Epithelial cell of esophagus (primary cell): ENCODE measurements at regions not wholly inside any gene's neighbourhood (a gene's known extent, or its start where the extent isn't known, plus 50 kb on each side); places are given as distances from the start of the nearest gene placed in this dataset.

Experiments used
- DNase-seq: peaks from one replicate; pipeline ENCODE4 v3.0.0; 2010; ENCODE audit warnings: low read depth
- H3K4me3 ChIP-seq: 2 replicates; pipeline ENCODE4 v1.5.1; 2011; ENCODE audit warnings: mild to moderate bottlenecking, low read length, control low read depth
- TF ChIP-seq, protein P1 (sequence below): IDR thresholded peaks from 2 replicates; pipeline ENCODE4 v1.5.1; 2011; ENCODE audit warnings: low read depth, mild to moderate bottlenecking, low read length, control low read depth, inconsistent platforms; ENCODE audit not compliant: insufficient read depth; ENCODE audit errors: missing control alignments

DNA sequence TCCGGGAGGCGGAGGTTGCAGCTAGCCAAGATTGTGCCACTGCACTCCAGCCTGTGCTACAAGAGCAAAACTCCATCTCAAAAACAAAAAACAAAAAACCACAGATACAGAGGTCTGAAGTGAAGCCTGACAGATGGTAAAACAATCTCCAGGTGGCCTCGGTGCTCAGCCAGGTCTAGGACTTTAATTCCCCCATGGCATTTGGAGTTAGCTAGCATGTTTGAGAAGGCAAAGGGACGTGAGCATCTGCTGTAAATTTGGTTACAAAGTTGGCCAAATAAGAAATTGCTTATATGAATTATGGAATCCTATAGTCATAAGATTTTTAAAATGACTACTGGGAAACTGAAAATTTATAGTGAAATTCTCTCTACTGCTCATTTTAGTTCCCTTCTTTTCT is 98.3 kb upstream of the FMN2 start:
- no peak for DNase-seq
- TF ChIP-seq, protein P1, sequence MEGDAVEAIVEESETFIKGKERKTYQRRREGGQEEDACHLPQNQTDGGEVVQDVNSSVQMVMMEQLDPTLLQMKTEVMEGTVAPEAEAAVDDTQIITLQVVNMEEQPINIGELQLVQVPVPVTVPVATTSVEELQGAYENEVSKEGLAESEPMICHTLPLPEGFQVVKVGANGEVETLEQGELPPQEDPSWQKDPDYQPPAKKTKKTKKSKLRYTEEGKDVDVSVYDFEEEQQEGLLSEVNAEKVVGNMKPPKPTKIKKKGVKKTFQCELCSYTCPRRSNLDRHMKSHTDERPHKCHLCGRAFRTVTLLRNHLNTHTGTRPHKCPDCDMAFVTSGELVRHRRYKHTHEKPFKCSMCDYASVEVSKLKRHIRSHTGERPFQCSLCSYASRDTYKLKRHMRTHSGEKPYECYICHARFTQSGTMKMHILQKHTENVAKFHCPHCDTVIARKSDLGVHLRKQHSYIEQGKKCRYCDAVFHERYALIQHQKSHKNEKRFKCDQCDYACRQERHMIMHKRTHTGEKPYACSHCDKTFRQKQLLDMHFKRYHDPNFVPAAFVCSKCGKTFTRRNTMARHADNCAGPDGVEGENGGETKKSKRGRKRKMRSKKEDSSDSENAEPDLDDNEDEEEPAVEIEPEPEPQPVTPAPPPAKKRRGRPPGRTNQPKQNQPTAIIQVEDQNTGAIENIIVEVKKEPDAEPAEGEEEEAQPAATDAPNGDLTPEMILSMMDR = no peak
- no peak overlapping the region for H3K4me3 ChIP-seq

DNA sequence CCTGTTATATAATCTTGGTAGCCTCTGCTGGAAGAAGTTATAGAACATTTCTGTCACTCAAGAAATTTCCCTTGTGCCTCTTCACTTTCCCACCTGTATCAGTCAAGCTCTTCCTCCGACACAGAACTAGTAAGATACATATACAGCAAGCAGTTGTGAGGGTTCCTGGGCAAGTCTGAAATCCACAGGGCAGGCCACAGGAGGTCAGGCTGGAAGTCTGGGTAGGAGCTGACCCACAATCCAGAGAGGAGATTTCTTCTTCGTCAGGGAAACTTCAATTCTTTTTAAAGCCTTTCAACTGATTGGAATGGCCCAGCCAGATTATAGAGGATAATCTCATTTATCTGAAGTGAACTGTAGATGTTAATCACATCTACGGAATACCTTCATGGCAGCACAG is 96.4 kb upstream of the FMN2 start:
- no peak for DNase-seq
- no peak overlapping the region for H3K4me3 ChIP-seq
- TF ChIP-seq, protein P1 = no peak

DNA sequence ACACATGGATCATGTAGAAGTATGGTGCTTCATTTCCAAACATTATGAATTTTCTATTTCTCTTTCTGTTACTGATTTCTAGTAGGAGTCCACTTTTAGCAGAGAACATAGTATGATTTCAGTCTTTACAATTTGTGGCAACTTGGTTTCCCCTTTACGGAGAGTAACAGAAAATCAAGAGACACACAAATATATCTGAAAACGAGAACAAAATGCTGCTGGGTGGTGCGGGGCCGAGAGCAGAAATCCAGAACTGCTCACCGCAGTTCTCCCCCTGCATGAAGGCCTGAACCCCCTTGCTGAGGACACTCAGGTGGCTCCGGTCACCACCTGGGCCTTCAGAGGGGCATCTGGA is 94.5 kb upstream of the FMN2 start:
- no peak for DNase-seq
- H3K4me3 ChIP-seq = no peak overlapping the region
- TF ChIP-seq, protein P1 = no peak

DNA sequence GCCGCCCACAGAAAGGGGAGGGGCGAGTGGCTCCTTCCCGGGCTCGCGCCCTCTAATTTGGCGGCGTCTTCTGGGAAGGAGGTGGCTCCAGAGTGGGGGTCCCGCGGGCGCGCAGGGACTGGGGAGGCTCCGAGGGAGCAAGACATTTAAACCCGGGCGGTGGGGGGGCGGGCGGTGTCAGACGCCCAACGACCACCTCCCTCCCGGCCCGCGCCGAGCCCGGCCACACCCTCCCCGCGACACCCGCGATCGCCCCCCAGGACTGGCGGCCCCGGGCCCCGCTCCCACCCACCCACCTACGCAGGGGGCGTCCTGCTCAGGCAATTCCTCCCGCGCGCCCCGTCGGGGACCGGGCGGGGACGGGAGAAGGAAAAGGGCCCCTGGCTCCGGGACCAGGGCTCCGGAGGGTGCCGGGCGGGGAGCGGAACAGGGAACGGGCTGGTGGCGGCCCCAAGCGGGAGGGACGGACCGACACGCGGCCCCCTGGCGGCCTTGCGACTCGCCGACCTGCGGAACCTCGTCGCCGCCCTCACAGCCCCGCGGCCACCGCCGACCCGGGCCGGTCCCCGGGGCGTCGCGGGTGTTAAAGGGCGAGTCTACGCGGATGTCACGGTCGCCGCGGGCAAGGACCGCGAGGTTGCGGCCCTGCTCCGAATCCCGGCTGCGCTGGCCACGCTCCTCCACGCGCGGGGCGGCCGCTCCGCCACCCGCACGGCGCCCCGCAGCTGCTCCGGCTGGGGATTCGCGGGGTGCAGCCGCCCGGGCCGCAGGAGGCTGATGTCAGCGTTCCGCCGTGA is 94.0 kb upstream of the FMN2 start:
- DNase-seq = no peak
- H3K4me3 ChIP-seq = no peak overlapping the region
- TF ChIP-seq, protein P1 = no peak

DNA sequence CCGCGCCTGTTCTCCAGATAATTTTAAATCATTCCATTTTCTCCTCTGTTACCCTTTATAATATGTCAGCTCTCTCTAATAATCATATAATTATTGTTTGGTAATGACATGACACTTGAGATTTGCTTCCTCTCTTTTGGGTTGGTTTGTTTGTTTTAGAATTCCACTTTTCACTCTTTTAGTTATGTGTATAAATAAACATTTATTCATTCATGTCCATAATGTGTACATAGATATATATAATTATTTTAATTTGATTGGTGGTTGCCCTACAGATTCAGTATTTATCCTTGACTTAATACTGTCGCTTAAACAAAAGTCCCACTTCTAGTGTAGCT is 93.4 kb upstream of the FMN2 start:
- TF ChIP-seq, protein P1 = no peak
- no peak for DNase-seq
- no peak overlapping the region for H3K4me3 ChIP-seq

DNA sequence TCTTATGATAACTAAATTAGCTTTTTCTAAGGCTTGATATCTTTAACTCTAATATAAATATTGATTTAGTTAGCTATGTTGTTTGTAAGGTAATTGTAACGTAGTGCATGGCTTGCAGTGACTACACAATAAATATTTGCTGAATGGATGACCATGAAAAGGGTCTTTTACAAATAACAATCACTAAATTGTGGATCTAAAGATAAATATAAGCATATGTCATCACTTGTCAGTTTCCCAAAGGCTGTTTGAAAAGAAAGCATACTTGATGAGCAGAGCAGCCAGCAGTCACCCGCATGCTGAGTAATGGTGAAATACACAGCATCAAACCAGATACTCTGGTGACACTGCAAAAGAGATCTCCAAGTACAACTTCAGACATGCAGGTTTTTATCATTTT is 92.5 kb upstream of the FMN2 start:
- H3K4me3 ChIP-seq = no peak overlapping the region
- DNase-seq = no peak
- TF ChIP-seq, protein P1 = no peak

DNA sequence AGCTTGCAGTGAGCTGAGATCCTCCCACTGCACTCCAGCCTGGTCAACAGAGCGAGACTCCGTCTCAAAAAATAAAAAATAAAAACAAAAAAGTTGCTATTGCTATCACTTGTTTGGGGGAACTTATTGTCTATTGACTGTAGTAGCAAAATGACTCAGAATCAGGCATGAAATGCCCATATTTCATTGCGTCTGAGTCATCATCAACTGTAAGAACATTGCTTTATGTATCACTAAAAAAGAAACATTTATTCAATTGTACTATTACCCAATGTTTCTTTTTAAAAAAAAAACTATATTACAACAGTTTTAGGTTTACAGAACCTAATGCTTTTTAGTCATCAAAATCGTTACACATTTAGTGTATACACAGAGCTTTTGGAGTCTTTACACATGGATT is 91.0 kb upstream of the FMN2 start:
- peak; percentile 44 for DNase-seq
- no peak overlapping the region for H3K4me3 ChIP-seq
- TF ChIP-seq, protein P1 = no peak
